ENCODE measurements at regions not wholly inside any gene's neighbourhood (a gene's known extent, or its start where the extent isn't known, plus 50 kb on each side); places are given as distances from the start of the nearest gene placed in this dataset.

DNA sequence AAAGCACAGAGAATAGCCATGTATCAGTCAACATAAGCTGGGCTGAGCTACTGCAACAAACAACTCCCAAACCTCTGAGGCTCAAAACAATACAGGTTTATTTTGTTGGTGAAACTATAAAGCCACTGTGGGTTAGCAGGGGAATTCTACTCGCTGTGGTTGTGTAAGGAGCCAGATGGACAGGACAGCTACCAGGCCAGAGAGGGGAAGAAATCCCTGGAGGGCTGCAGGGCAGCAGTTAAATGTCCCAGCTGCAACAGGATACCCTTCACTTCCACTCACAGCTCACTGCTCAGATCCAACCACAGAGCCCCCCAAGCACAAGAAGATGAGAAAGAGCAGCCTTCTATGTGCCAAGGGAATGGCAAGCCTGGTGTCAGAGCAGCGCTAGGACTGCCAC is 245.9 kb upstream of the RAB6C start:
- Histone ChIP-seq H3K4me2 (ENCODE audit: low read length) (no peak overlapping the region), H4K20me1 (ENCODE audit: control insufficient read depth, insufficient read depth, low read depth, low read length) (no peaks in the 10 kb centered on the region), H3K4me3 (ENCODE audit: low read length) (no peak overlapping the region), H3K9me3 (ENCODE audit: control insufficient read depth, insufficient read depth, low read length) (peaks cover 5% of the 10 kb centered on the region; the same call in 1 of the 2 replicates), H3K27me3 (ENCODE audit: control insufficient read depth, low read length) (no peaks in the 10 kb centered on the region), H3K36me3 (ENCODE audit: control insufficient read depth, low read length) (no peaks in the 10 kb centered on the region), H3K4me1 (ENCODE audit: control insufficient read depth, low read length) (no peaks in the 10 kb centered on the region), H3K79me2 (ENCODE audit: control insufficient read depth, low read length) (no peaks in the 10 kb centered on the region), H3K9me2 (replicated peaks; ENCODE audit: control insufficient read depth, low read length) (no peaks in the 10 kb centered on the region), H3F3A (ENCODE audit: control insufficient read depth, insufficient read depth) (no peaks in the 10 kb centered on the region), H3K27ac (ENCODE audit: low read depth, low read length) (no peak overlapping the region)
- TF ChIP-seq, protein P1, sequence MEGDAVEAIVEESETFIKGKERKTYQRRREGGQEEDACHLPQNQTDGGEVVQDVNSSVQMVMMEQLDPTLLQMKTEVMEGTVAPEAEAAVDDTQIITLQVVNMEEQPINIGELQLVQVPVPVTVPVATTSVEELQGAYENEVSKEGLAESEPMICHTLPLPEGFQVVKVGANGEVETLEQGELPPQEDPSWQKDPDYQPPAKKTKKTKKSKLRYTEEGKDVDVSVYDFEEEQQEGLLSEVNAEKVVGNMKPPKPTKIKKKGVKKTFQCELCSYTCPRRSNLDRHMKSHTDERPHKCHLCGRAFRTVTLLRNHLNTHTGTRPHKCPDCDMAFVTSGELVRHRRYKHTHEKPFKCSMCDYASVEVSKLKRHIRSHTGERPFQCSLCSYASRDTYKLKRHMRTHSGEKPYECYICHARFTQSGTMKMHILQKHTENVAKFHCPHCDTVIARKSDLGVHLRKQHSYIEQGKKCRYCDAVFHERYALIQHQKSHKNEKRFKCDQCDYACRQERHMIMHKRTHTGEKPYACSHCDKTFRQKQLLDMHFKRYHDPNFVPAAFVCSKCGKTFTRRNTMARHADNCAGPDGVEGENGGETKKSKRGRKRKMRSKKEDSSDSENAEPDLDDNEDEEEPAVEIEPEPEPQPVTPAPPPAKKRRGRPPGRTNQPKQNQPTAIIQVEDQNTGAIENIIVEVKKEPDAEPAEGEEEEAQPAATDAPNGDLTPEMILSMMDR (IDR thresholded peaks at IDR 0.05; ENCODE audit: low read depth, low read length, poor library complexity, severe bottlenecking), result no peak
- no peak for TF ChIP-seq EZH2phosphoT487 (IDR thresholded peaks at IDR 0.05; ENCODE audit: borderline replicate concordance, low read length)

DNA sequence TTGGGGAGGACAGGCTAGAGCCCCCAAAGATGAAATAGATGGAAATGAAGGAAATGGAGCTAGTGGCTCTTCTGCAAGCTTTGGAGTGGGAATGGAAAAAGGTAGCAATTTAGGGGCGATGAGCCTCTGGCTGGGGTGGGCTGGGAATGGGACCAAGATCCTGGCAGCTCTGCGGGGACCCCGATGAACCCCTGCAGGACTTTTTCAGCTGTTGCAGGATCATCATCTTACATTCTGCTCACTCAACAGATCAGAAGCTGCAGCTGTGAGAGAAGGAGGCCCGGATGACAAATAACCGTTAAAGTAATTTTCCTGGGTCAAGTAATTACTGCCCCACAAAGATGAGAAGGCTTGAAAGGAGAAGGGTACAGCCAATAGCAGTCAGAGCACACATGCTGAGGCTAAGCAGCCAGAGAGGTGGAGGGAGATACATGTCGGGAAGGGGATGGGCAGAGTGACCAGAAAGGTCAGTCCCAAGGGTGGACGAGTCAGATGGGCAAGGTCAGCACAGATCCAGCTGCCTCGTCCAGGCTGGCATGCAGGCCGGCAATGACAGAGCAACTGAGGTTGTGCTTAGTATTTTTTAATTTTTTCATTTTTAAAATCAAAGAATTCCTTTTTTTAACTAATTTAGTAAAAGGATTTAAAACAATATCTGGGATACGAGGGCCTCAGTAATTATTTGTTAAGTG is 245.0 kb upstream of the RAB6C start:
- no peak for TF ChIP-seq EZH2phosphoT487 (IDR thresholded peaks at IDR 0.05; ENCODE audit: borderline replicate concordance, low read length)
- TF ChIP-seq, protein P1 (IDR thresholded peaks at IDR 0.05; ENCODE audit: low read depth, low read length, poor library complexity, severe bottlenecking), result no peak
- Histone ChIP-seq H3K9me3 (ENCODE audit: control insufficient read depth, insufficient read depth, low read length) (peaks cover 5% of the 10 kb centered on the region; the same call in 1 of the 2 replicates), H3K4me1 (ENCODE audit: control insufficient read depth, low read length) (no peaks in the 10 kb centered on the region), H3K4me2 (ENCODE audit: low read length) (no peak overlapping the region), H4K20me1 (ENCODE audit: control insufficient read depth, insufficient read depth, low read depth, low read length) (no peaks in the 10 kb centered on the region), H3K36me3 (ENCODE audit: control insufficient read depth, low read length) (no peaks in the 10 kb centered on the region), H3K9me2 (replicated peaks; ENCODE audit: control insufficient read depth, low read length) (no peaks in the 10 kb centered on the region), H3F3A (ENCODE audit: control insufficient read depth, insufficient read depth) (no peaks in the 10 kb centered on the region), H3K4me3 (ENCODE audit: low read length) (no peak overlapping the region), H3K79me2 (ENCODE audit: control insufficient read depth, low read length) (no peaks in the 10 kb centered on the region), H3K27ac (ENCODE audit: low read depth, low read length) (no peak overlapping the region), H3K27me3 (ENCODE audit: control insufficient read depth, low read length) (no peaks in the 10 kb centered on the region)

DNA sequence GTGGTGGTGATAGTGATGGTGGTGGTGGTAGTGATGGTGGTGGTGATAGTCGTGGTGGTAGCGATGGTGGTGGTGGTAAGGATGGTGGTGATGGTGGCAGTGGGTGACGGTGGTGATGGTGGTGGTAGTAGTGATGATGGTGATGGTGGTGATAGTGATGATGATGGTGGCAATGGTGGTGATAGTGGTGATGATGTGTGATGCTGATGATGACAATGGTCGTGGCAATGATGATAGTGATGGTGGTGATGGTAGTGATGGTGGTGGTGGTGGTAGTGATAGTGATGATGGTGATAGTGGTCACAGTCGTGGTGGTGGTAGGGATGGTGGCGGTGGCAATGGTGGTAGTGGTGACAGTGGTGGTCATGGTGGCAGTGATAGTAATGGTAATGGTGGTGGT is 243.9 kb upstream of the RAB6C start:
- Histone ChIP-seq H3K9me3 (ENCODE audit: control insufficient read depth, insufficient read depth, low read length) (peaks cover 5% of the 10 kb centered on the region; the same call in 1 of the 2 replicates), H3K9me2 (replicated peaks; ENCODE audit: control insufficient read depth, low read length) (no peaks in the 10 kb centered on the region), H3F3A (ENCODE audit: control insufficient read depth, insufficient read depth) (no peaks in the 10 kb centered on the region), H3K4me3 (ENCODE audit: low read length) (no peak overlapping the region), H3K4me1 (ENCODE audit: control insufficient read depth, low read length) (no peaks in the 10 kb centered on the region), H3K27me3 (ENCODE audit: control insufficient read depth, low read length) (no peaks in the 10 kb centered on the region), H3K4me2 (ENCODE audit: low read length) (no peak overlapping the region), H4K20me1 (ENCODE audit: control insufficient read depth, insufficient read depth, low read depth, low read length) (no peaks in the 10 kb centered on the region), H3K27ac (ENCODE audit: low read depth, low read length) (no peak overlapping the region), H3K36me3 (ENCODE audit: control insufficient read depth, low read length) (no peaks in the 10 kb centered on the region), H3K79me2 (ENCODE audit: control insufficient read depth, low read length) (no peaks in the 10 kb centered on the region)
- TF ChIP-seq EZH2phosphoT487 (IDR thresholded peaks at IDR 0.05; ENCODE audit: borderline replicate concordance, low read length), result no peak
- TF ChIP-seq, protein P1 (IDR thresholded peaks at IDR 0.05; ENCODE audit: low read depth, low read length, poor library complexity, severe bottlenecking), result no peak

All from DOHH2 (cell line).